ENCODE measurements at regions not wholly inside any gene's neighbourhood (a gene's known extent, or its start where the extent isn't known, plus 50 kb on each side); places are given as distances from the start of the nearest gene placed in this dataset.

DNA sequence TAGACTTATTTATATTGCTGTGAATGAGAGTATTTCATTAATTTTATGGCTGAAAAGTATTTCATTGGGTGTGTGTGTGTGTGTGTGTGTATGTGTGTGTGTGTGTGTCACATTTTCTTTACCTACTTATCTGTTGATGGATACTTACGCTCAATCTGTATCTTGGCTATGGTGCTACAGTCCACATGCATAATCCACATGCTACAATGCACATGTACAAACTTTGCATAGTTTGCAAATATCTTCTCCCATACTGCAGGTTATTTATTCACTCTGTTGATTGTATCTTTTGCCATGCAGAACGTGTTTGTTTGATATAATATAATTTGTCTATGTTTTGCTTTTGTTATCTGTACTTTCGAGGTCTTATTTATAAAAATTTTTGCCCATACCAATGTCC lies 167.8 kb downstream of the RAB28 start:
- H3K4me3 ChIP-seq (ENCODE audit: low read length) = no peak overlapping the region
- TF ChIP-seq, protein P1, sequence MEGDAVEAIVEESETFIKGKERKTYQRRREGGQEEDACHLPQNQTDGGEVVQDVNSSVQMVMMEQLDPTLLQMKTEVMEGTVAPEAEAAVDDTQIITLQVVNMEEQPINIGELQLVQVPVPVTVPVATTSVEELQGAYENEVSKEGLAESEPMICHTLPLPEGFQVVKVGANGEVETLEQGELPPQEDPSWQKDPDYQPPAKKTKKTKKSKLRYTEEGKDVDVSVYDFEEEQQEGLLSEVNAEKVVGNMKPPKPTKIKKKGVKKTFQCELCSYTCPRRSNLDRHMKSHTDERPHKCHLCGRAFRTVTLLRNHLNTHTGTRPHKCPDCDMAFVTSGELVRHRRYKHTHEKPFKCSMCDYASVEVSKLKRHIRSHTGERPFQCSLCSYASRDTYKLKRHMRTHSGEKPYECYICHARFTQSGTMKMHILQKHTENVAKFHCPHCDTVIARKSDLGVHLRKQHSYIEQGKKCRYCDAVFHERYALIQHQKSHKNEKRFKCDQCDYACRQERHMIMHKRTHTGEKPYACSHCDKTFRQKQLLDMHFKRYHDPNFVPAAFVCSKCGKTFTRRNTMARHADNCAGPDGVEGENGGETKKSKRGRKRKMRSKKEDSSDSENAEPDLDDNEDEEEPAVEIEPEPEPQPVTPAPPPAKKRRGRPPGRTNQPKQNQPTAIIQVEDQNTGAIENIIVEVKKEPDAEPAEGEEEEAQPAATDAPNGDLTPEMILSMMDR (conservative IDR thresholded peaks at IDR 0.05; ENCODE audit: low read depth, low read length) = no peak
- DNase-seq (ENCODE audit: low read depth) = no peak

DNA sequence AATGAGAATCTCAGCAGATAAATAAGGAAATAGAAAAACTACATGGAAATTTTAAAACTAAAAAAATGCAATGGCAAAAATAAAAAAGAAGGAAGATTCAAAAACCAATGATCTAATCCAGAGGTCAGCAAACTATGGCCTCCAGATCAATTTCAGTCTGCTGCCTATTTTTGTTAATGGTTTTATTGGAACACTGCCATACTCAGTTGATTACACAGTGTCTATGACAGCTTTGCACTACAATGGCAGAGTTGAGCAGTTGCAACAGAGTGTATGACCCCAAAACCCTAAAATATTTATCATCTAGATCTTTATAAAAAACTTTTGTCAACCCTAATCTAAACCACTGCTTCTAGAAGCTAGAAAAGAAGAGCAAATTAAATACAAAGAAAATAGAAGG lies 170.3 kb downstream of the RAB28 start:
- TF ChIP-seq, protein P1 (conservative IDR thresholded peaks at IDR 0.05; ENCODE audit: low read depth, low read length) = no peak
- DNase-seq (ENCODE audit: low read depth) = no peak
- no peak overlapping the region for H3K4me3 ChIP-seq (ENCODE audit: low read length)

DNA sequence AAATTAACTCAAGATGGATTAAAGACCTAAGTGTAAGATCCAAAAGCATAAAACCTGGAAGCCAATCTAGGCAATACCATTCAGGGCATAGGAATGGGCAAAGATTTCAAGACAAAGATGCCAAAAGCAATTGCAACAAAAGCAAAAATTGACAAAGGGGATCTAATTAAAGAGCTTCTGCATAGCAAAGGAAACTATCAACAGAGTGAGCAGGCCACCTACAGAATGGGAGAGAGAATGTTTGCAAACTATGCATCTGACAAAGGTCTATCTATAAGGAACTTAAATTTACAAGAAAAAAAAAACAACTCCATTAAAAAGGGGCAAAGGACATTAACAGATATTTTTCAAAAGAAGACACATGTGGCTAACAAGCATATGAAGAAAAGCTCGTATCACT lies 171.9 kb downstream of the RAB28 start:
- TF ChIP-seq, protein P1 (conservative IDR thresholded peaks at IDR 0.05; ENCODE audit: low read depth, low read length) = no peak
- DNase-seq (ENCODE audit: low read depth) = no peak
- no peak overlapping the region for H3K4me3 ChIP-seq (ENCODE audit: low read length)

DNA sequence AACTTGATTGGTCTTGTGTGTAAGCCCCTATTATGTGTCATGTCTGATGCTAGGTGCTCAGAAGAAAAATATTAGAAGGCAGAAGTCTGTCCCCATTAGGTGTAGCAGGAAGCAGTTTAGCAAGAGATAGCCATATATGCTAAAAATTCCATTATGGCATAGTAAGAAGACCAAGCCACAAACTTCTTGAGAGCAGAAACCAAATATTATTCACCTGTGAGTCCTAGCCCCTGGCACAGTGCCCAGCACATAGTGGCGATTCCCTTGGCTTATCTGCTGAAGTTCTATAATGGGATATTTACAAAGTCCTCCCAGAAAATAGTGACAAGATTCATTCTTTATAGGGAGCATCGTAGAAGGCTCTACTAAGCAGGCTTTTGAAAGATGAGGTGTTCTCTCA lies 174.4 kb downstream of the RAB28 start:
- TF ChIP-seq, protein P1 (conservative IDR thresholded peaks at IDR 0.05; ENCODE audit: low read depth, low read length) = no peak
- no peak for DNase-seq (ENCODE audit: low read depth)
- H3K4me3 ChIP-seq (ENCODE audit: low read length) = no peak overlapping the region

DNA sequence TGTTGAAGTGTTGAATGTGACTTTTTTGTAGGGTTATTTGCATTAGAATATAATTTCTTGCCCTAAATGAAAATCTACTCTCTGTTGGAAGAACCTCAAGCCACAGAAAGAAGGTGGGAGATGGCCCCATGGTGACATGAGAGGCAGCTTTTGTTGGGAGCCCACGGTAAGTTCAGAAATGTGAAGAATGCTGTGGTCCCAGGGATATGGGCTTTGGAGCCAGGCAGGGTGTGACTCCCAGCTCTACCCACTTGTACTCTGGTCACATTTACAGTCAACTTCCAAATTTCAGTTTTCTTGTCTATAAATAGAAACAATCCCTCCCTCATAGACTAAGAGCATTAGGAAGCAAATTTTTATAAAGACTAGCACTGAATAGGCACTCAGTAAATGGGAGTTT lies 177.8 kb downstream of the RAB28 start:
- no peak overlapping the region for H3K4me3 ChIP-seq (ENCODE audit: low read length)
- DNase-seq (ENCODE audit: low read depth) = no peak
- TF ChIP-seq, protein P1 (conservative IDR thresholded peaks at IDR 0.05; ENCODE audit: low read depth, low read length) = no peak

DNA sequence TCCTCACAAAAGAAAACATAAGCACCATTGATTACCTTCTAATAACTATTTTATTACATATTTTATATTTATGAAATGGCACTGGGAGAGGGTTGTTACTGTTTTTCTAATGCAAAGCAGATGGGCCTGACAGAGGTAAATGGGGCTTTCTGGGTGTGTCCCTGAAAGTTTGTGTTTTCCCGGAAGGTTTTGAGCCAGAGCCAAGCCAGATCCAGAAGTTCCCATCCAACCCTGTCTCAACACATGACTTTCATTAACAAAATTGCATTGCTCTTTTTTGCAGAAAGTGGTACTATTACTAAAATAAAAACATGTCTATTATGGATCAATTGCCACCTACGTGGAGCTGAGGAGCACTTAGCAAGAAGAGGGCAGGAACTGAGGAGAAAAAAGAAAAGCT lies 181.3 kb downstream of the RAB28 start:
- H3K4me3 ChIP-seq (ENCODE audit: low read length) = no peak overlapping the region
- no peak for DNase-seq (ENCODE audit: low read depth)
- TF ChIP-seq, protein P1 (conservative IDR thresholded peaks at IDR 0.05; ENCODE audit: low read depth, low read length) = no peak

DNA sequence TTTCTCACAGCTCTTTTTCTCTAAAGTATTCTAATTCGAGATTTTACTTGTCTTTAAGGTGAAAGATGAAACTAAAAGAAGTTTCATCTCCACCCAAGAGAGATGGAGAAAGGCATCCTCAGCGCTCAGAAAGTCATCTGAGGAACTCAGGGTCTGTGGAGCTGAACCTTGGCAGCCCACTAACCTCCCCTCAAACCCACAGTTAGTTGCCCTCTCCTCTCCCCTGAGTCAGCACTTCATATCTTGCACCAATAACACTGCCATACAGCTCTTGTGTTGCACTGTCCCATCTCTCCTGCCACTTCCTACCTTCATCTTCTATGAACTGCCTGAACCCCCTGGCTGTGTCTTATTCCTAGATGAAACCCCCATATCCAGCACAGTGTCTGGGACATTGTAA lies 184.8 kb downstream of the RAB28 start:
- no peak for DNase-seq (ENCODE audit: low read depth)
- no peak overlapping the region for H3K4me3 ChIP-seq (ENCODE audit: low read length)
- TF ChIP-seq, protein P1 (conservative IDR thresholded peaks at IDR 0.05; ENCODE audit: low read depth, low read length) = no peak

Data from retinal pigment epithelial cell (primary cell).